PC-9 (cell line): ENCODE measurements at regions not wholly inside any gene's neighbourhood (a gene's known extent, or its start where the extent isn't known, plus 50 kb on each side); places are given as distances from the start of the nearest gene placed in this dataset.

ENCODE experiments used
- EZH2 ChIP-seq: fragments of 200-600 bp; sonication (generic); IDR thresholded peaks from 2 replicates; pipeline ENCODE4 v1.8.0; 2017; ENCODE audit warnings: antibody characterized with exemption, low read depth
- TF ChIP-seq, protein P1 (sequence below): fragments of 200-600 bp; sonication (generic); conservative IDR thresholded peaks from 2 replicates; pipeline ENCODE4 v1.6.1; 2017; ENCODE audit warnings: mixed run types, antibody characterized with exemption, mild to moderate bottlenecking, moderate library complexity

DNA sequence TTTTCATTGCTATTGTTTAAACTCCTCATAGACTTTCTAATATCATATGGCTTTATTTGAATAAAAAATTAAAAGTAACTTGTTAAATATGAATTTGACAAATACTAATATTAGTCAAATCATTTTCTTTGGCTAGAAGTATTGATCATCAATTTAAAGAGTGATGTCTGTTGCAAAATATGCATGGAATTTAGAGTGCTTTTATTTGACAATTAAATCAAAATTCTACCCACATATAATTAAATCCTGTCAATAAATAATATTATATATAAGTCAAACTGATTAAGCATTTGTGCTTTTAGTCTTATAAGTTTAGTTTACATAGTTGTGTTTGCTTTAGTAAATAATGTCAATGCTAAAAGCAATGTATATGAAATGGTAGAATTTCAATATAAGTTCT is 318.6 kb upstream of the ROBO1 start:
- TF ChIP-seq, protein P1, sequence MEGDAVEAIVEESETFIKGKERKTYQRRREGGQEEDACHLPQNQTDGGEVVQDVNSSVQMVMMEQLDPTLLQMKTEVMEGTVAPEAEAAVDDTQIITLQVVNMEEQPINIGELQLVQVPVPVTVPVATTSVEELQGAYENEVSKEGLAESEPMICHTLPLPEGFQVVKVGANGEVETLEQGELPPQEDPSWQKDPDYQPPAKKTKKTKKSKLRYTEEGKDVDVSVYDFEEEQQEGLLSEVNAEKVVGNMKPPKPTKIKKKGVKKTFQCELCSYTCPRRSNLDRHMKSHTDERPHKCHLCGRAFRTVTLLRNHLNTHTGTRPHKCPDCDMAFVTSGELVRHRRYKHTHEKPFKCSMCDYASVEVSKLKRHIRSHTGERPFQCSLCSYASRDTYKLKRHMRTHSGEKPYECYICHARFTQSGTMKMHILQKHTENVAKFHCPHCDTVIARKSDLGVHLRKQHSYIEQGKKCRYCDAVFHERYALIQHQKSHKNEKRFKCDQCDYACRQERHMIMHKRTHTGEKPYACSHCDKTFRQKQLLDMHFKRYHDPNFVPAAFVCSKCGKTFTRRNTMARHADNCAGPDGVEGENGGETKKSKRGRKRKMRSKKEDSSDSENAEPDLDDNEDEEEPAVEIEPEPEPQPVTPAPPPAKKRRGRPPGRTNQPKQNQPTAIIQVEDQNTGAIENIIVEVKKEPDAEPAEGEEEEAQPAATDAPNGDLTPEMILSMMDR: no peak
- no peak for TF ChIP-seq EZH2
